GM18870 (cell line): ENCODE measurements at regions not wholly inside any gene's neighbourhood (a gene's known extent, or its start where the extent isn't known, plus 50 kb on each side); places are given as distances from the start of the nearest gene placed in this dataset.

Source experiments
- ATAC-seq: cut with Tn5 transposase; IDR thresholded peaks from one replicate; pipeline ENCODE4 v1.9.1; 2021; ENCODE audit warnings: moderate library complexity; ENCODE audit not compliant: unreplicated experiment

- ATAC-seq = no peak
Observed at GRCh38 chr14:51507511-51507905, 144.2 kb upstream of the FRMD6 start.

DNA sequence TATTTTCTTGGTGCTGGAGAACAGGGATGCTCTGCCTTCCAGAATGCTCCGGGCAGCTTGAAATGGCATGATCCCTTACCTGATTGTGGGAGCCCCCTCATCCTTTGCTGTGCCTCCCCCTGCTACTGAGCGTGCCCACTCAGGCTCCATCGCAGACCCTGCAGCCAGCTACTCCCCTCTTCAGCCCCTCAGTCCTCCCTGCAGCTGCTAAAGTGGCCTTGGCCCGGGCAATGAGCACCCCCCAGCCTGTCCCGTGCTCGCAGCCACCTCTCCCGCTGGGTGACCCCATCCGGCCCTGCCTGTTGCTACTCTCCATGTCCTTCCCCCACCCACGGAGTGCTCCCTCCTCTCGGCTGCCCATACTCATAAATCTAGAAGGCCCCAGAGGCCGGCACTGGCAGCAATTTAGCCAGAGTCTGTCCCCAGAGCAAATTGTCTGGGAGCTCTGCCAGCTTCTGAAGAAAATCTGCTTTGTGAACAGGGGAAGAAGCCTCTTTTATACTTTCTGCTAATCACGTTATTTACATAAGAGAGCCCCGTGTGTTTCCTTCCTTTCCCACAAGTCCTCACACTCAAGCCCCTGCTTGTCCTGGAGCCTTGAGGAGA is 143.7 kb upstream of the FRMD6 start:
- no peak for ATAC-seq

DNA sequence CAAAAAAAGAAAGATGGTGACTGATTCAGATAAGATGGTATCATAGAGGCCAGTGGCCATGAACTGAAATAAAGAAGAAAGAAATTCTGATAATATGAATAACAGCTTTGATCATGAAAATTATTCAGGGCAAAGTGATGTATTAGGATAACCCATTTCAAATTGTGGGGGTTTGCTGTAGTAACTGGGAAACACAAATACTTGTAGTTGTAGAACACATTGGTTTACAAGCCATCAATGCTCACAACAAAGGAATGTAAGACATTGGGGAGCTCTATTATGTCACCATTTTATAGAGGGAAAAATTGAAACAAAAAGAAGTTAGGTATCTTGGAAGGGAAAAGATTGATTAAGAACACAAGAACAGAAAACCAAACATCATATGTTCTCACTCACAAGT is 140.4 kb upstream of the FRMD6 start:
- ATAC-seq = no peak

GRCh38 chr14:51512316-51512715 is 139.4 kb upstream of the FRMD6 start:
- ATAC-seq = no peak

DNA sequence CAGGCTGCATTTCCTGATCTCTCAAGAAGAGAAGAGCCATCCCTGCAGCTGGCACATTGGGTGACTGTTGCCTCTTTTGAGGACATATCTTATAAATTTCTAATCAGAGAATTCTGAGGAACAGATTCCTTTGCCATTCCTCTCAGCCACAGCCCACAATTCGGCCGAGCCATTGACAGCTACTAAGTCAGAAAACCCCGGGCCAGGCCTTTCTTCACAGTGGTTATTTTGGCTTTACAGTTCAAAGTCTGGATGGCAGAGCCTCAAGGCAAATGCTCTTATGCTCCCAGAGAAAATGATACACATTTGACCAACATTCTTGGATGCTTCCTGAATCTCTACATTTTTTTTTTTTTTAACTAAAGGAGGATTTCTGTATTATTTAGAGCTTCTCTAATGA is 138.4 kb upstream of the FRMD6 start:
- ATAC-seq = no peak

DNA sequence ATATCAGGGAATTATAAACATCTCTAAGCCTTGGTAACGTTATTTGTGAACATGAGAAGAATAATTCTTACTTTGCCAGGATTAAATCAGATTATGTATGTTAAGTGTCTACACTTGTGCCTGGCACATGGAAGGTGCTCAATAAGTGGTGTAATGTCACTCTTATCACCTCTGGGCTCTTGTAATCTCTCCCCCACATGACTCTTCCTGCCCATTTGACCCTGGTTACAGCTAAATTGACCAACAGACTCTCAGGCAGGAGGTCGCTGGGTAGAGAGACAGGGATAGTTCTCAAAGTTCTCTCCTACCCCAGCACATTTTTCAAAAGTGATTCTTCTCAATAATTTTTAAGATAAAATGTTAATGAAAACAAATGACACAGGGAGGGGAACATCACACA is 137.8 kb upstream of the FRMD6 start:
- ATAC-seq = no peak

DNA sequence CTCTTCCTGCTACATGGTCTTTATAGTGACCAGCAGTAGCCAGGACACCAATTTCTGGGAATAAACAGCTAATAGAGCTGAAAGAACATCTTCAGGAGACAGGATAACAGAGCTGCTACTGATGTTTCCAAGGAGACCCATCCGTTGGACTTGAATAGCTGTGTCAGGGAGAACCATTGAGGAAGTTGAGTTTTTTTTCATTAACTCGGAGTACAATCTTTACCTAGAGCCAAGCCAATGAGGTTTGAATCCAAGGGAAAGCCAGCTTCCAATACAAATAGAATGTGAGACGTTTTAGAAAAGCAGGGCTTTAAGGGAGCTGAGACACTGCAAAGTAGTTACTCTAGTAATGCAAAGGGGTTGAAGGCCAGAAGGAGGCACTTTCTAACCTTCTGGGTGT is 136.1 kb upstream of the FRMD6 start:
- ATAC-seq = no peak

GRCh38 chr14:51516706-51517395 is 134.9 kb upstream of the FRMD6 start:
- no peak for ATAC-seq

DNA sequence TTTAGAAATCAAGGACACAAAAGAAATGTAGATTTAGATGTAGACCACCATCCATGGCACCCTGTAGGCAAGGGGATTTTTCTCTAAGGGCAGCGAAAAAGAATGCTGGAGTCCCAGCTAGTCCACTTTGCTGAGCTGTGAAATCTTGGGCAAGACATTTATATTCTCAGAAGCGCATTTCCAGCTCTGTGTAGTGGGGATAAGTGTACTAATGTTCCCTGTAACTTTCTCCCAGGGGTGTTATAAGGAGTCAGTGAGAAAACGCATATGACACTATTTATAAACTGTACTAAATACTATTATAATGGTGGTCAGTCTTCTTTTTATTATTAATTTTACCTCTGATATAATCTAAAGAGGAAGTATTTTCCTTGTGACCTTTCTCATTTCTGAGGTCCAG is 133.4 kb upstream of the FRMD6 start:
- no peak for ATAC-seq

DNA sequence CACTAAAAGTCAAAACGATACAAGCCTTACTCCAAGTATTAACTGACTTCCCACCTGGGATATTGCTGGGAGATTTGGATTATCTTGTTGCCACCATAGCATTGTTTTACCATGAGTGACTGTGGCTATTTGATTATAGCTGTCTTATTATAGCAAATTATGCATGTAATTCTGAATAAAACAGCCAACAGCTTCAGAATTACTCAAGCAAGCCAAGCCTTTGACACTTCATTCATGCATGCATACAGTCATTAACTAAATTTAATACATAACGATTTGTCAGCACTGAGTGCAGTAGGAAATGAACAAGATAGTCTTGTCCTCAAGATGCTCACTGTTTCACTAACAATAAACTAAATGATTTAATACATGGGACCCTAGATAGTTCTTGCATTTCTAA is 133.0 kb upstream of the FRMD6 start:
- ATAC-seq = no peak

- no peak for ATAC-seq
Observed at GRCh38 chr14:51520087-51520486, 131.6 kb upstream of the FRMD6 start.

GRCh38 chr14:51521764-51522163 is 129.9 kb upstream of the FRMD6 start:
- no peak for ATAC-seq

- no peak for ATAC-seq
Observed at GRCh38 chr14:51523243-51523642, 128.5 kb upstream of the FRMD6 start.

GRCh38 chr14:51525739-51526138 is 126.0 kb upstream of the FRMD6 start:
- no peak for ATAC-seq

DNA sequence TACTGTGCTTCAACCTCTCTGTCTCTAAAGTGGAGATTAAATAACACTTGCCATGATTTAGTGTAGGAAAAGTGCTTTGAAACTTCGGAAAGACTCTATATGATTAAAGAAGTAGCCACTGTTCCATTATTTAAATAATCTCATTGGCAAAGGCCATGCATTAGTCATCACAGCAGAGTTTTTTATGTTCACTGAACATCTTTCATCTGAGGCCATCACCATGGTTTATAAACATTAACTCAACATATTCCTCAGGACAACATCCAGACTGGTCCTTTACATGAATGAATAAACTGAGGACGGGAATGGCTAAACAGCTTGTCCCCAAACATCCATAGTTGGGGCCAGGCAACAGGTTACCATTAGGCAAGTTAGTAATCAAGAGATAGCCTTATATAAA is 124.6 kb upstream of the FRMD6 start:
- ATAC-seq = no peak

- ATAC-seq = no peak
Observed at GRCh38 chr14:51529736-51530135, 122.0 kb upstream of the FRMD6 start.

DNA sequence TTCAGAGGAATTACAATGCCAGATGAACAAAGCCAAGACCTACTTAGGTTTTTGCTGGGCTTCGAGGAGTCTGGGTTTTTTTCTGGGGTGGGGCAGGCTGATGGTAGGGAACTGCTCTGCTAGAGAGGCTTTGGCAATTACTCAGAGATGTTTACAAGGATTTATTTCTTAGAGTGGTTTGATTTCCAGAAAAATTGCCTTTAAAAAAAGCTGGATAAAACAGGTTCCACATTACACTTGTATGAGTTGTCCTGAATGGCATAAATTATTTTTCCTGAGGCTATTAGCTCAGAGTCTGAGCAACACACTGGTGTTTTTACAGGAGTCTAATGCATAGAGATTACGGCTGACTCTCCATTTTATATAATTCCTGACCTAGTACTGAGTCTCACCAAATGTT is 118.5 kb upstream of the FRMD6 start:
- no peak for ATAC-seq

DNA sequence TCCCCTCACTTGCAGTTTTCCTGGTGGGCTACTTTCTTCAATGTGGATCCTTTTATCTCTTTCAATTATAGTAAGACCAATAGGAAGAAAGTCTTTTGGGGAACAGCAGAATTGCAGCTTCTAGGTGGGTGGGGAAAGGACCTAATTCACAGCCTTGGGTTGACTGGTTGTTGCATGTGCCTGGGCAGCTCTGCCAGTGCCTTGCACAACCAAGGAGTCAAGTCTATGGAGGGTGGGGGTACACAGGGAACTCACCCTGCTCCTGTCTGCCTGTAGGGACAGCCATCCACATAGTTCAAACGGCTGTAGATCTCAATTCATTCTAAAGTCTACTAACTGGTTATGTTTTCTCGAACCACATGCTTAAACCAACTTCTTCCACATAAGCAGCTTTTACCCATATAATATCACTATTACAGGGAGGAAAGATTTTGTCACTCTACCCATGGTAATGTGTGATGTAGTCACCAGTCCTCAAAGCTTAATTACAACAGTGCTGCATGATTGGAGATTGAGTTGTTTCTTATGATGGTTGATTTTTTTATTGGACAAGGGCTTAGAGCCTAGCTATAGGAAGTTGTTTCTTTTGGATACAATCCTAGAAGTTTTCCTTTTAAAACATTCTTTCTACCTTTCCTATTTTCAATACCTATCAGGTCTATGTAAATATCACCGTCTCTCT is 117.7 kb upstream of the FRMD6 start:
- no peak for ATAC-seq

DNA sequence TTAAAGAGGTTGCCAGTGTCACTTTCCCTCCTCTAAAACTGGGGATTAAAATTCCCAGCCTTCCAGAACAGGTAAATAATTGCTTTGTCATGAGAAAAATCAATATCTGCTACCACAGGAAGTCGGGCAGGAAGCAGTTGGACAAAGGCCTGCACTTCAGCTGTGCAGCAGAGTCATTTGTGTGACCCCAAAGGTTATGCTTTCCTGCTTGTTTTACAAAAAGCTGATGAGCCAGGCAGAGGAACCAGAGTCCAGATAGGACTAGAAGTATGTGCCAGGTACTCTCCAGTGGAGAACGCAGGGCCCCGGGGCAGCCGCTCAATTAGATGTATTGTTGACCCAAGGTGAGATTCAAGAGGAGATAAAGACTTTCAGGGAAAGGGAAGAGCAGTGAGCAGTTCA is 117.1 kb upstream of the FRMD6 start:
- no peak for ATAC-seq

- ATAC-seq = no peak
Observed at GRCh38 chr14:51535443-51536044, 116.2 kb upstream of the FRMD6 start.

DNA sequence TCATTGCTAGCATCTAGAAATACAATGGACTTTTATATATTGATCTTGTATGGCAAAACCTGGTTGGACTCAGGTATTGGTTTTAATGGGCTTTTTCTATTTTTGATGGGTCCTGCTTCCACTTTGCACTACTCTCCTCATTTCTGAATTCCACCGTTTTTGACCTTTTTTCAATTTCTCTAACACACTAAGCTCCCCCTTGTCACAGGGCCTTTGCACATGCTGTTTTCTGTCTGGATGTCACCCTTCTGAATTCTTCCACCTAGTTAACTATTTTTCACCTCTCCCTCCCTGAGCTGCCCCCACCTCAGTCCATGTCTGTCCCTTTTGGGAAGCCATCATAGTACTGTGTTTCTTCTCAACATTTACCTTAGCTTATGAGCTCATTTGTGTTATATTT is 112.7 kb upstream of the FRMD6 start:
- ATAC-seq = no peak

DNA sequence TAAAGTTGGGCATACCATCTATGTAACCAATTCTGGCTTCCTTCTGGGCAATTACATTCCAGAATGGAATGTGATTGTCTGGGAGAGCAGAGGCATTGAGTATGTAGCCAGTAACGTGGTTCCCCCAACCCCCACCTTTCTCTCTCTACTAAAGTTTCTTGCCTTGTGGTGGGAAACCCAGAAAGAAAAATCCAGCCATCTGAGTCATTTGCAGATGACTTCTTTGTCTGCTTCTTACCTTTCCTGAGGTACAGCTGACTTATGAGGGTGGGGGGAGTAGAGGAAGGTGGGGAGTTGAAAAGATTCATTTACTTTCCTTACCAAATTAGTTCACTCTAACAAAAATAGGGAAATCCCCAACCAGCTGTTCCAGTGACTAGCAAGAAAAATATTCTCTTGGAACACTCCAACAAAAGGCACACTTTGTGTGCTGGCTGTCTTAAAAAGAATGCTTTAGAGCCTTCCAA is 112.1 kb upstream of the FRMD6 start:
- no peak for ATAC-seq
